GM21786 (cell line): ENCODE measurements at regions not wholly inside any gene's neighbourhood (a gene's known extent, or its start where the extent isn't known, plus 50 kb on each side); places are given as distances from the start of the nearest gene placed in this dataset.

ENCODE experiments used
- ATAC-seq: cut with Tn5 transposase; IDR thresholded peaks from one replicate; pipeline ENCODE4 v1.9.1; 2021; ENCODE audit not compliant: unreplicated experiment

DNA sequence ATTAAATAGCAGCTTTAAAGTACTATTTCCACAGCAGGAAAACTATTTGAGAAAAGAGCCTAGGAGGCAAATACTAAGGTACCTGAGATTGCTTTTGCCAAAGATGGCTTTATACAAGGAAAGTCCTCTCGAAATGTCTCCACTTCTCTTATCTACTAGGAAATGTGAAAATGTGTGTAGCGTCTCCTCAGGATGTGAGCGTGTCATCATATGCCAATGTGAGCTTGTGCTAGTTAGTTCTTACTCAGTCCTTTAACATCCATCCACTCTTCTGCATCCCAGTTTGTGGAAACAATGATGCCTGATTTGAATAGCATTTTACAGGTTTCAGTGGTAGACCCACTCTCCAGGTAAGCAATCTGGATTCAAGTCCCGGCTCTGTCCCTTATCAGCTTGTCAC is 421.0 kb downstream of the DYNC2H1 start:
- no peak for ATAC-seq

DNA sequence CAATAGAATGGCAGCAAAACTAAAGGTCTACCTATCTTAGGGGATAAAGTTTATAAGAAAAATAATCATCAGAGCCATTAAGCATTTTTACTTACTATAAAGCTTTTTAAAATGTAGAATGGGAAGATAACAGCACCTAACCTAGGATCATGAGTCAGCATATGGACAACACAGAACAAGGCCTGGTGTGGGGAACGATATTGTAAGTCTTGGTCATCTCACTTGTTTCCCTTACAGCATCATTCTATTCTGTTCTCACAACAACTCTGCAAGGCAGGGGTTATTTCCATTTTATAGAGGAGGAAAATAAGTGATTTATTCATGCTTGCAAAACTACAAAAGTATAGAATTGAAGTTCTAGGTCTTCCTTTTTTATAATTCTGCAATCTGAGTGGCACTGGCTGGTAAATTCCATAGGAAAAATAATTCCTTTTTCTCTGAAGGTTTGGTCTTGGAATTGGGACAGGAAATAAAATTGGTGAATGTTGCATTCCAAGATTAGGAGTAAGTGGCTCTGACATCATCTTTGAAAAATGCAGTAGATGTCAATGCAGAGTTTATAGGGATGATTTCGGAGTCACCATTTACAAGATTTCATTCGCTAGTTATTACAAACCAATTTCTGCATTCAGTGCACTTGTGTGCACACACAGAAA is 423.0 kb downstream of the DYNC2H1 start:
- ATAC-seq = no peak

DNA sequence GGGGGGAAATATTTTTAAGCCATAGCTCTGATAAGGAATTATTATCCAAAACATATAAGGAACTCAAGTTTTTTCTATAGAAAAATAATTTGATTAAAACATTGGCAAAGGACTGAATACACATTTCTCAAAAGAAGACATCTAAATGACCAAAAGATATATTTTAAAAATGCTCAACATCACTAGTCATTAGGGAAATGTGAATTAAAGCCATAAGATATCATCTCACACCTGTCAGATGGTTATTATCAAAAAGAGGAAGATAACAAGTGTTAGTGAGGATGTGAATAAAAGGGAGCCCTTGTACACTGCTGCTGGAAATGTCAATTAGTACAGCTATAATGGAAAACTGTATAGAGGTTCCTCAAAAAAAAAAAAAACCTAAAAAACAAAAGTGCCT is 425.0 kb downstream of the DYNC2H1 start:
- ATAC-seq = no peak

DNA sequence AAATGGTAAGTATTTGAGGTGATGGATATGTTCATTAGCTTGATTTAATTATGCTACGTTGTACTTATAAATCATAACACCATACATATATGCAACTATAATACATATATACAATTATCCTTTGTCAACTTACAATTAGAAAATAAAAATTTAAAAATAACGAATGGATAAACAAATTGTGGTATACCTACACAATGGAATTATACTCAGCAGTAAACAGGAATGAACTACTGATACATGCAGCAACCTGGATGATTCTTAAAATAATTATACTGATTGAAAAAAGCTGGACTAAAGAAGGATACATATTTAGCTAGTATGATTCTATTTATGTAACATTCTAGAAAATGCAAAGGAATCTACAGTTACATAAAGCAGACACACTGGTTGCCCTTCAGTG is 425.7 kb downstream of the DYNC2H1 start:
- no peak for ATAC-seq

DNA sequence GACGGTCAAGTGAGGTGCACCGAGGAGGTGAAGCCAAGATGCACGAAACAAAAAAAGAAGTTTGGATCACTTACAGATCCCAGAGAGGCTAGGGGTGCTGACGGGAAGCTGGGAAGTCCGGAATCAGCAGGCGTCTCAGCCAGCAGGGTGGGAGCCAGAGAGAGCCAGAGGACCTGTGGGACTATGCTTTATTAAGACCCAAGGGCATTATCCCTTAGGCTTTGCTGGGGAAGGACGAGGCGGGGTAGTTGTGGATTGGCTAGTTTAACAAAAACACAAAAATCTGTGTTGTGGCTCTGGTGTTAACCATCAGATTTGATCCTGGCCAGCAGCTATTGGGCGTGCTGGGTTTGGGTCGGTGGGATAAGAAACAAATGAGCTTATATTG is 427.1 kb downstream of the DYNC2H1 start:
- no peak for ATAC-seq

DNA sequence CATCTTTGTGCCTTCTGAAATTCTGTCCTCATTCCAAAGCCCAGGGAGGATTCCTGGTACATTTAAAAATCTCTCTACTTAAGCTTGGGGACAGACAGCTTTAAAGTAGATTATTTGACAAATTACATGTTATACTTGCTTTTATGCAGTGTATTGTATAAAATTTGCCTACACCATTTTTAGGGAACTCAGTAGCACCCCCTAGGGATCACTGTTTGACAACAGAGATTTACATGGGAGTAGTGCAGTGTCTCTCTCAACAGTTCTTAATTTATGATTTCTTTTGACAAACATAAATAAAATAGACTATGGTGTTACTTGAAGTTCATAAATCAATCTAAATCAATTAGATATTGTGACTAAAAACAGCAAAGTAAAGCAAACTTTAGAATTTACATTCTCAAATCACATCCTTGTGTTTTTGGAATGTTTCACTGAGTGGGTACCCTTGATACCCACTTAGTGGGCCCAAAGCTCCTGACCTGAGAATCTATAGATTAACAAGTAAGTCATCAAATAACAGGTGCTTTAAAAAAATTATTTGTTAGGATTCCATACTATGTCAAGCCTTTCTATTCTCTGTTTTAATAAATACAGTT is 428.8 kb downstream of the DYNC2H1 start:
- ATAC-seq = no peak

DNA sequence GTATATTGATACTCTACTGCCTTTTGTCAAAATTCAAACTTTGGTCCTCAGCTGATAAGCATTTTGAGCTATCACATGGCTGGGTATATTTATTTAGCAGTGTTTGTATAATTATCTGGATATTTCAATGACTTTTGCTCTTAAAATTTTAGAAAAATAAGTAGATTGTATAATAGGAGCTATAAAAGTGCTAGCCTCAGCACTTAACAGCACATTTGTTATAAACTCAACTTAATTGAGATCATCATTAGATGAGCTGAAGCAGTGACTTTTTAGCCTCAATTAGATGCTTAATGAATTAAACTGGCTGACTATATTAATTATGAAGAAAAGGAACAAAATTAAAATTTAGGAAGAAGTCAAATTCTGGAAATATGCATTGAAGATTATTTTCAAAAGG is 429.9 kb downstream of the DYNC2H1 start:
- ATAC-seq = no peak

DNA sequence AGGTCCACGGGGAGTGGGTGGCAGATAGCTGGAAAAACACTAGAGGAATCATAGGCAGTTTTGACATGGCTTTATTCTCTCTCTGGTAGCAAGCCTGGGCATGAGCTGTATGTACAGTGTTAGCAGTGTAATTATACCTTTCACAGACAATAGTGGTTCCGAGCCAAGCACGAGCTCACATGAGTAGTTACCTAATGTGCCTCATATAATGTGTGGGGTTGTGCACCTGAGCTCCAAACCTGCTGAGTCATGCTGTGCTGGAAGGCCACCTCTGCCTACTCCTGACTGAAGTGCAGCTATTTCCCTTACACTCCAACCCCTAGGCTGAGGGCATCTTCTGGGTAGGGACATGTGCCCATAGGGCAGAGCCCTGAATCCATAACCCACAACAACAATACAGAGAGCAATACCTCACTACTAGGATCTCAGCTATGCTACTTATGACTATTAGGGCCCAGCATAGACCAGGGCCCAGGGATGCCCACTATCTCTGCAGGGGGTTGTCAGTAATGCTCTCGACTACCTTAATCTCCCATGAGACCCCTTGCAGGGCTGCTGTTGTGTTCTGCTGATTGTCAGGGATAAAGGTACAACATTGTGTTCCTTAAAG is 432.1 kb downstream of the DYNC2H1 start:
- no peak for ATAC-seq

DNA sequence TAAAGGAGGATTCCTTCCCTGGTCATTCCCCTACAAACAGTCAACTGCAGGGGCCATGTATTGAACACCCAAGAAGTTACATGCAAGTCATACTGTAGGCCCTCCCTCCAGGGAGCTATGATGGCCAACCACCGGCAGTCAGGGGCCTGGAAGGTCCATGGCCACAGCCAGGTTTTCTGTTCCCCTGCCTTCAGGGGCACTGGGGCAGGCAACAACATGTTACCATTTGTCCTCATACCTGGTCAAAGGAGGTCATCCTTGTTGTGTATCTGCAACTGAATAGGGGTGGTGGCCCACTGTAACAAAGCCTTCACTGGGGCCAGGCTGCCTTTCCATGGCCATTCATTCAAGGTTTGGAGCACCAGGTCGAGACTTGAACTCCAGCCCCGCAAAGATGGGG is 433.6 kb downstream of the DYNC2H1 start:
- ATAC-seq = no peak

DNA sequence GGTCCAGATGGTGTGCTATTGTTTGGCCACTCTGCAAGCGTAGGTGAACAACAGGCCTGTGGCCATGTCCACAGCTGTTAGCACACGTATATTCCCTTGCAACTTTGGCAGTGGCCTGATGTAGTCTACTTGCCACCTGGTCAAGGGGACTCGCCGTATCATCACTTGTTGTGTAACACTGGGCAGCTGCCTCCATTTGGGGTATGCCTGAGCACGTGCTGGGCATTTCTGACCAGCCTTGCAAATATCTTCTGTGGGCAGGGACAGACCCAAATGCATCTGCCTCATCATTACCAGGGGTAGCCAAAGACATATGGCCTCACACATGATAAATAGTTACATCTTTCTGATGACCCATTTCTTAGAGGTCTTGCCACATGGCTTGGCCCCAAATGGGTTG is 434.2 kb downstream of the DYNC2H1 start:
- ATAC-seq = no peak

DNA sequence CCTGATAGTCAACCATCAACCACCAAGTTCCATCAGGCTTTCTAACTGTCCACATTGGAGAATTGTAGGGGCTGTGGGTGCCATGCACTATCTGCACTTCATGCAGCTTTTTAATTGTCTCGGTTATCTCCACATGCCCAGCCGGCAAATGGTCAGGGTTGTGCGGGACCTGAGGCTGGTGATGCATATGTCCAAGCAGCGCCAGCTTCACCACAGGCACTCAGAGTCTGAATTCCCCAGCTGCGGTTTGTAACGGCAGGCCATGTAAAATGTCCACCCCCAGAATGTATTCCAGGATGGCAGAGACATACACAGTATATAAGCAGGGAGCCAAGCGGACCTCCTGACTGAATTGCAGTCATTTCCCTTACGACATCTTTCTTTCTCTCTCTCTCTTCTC is 435.6 kb downstream of the DYNC2H1 start:
- no peak for ATAC-seq

DNA sequence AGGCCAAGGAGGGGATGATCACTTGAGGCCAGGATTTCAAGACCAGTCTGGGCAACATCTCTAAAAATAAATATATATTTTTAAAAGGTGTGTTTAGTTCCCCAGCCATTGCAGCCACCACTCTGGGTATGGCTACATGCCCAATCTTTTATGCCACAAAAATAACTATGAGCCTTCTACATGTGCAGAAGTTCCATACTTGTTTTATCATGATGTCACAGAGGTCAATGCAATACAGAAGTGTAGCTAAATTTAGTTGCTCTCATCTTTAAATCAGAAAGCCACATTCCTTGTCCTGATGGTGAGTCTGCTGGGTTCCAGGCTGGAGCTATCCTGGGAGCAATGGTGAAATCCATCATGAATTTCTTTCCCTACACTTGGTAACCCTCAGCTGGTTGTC is 436.3 kb downstream of the DYNC2H1 start:
- ATAC-seq = no peak

DNA sequence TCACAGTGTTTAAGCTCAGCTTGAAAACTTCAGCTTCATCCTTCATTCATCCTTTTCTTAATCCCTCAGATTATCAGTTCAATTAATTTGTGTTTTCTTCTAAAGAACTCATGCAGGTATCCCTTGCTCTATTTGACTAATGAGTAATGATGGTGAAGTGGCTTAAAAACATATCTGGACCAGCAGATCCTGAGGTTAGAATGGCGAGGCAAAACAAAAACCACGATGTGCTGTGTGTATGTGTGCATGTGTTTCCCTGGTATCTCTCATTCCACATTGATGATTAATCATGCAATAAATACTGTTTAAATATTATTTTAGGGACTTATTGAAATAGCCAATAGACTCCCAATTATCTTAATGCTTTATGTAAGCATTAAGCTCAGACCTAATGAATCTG is 437.0 kb downstream of the DYNC2H1 start:
- no peak for ATAC-seq

DNA sequence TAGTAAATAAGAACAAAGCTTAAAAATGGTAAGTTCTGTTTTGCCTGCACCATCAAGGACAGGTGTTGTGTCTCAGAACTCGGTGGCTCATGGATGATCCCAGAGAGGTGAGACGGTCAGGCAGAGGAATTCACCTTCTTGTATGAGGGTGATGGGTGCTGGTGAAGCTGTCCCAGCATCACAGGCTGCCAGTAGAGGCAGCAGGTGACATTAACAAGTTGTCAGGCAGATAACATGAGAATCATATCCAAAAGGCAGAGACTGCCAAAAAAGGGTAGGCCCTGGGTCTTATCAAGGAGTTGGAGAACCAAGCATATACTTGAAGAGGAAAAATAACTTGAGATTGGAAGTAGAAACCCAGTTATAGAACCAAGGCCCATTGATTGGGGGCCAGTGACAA is 437.8 kb downstream of the DYNC2H1 start:
- ATAC-seq = no peak

DNA sequence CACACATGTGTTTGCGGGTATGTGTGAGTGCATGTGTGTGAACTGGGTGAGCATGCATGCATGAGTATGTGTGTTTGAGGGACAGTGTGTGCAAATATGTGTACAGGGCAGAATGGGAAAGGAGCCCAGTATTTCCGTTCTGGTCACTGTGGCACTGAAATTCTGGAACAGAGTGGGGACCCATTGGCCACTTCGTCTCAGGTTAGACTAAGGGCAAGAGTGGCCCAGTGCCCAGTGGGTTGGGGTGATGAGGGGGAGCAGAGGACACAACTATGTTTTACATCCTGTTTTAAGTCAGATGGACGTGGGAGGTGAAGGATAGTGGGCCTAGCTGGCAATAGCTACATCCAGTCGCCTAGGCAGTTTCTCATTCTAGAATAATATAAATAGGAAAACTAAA is 438.5 kb downstream of the DYNC2H1 start:
- no peak for ATAC-seq

DNA sequence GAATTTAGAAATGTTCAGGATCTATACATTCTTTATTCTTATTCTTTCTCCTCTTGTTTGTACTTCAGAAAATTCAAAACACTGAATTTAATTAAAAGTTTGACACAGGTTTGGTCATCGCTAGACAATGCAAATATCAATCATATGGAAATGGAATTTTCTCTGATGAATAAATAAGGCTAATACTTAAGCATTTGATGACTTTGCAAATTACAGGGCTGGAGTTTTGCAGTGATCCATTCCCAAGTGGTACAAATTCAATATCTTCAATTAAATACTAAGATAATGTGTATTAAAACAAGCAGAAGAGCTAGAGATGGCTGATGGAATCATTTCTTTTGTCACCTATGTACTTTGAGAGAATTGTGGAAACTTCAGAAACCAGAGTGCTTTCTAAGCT is 439.6 kb downstream of the DYNC2H1 start:
- ATAC-seq = no peak

DNA sequence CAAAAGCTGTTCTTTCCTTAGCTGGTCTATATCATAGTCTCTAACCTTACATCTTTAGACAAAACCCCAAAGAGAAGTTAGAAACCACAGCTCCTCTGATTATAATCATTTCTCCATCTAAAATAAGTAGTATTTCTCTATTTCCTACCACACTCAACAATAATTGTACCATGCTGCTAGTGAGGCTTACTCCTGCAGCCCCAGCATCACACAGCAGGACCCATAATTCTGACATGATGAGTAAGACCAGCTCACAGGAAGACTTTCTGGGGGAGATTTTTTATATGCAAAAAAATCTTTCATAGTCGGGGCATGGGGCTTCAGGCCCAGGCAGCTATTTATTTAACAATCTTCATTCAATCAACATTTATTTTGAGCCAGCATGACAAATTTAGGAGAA is 441.6 kb downstream of the DYNC2H1 start:
- ATAC-seq = no peak

DNA sequence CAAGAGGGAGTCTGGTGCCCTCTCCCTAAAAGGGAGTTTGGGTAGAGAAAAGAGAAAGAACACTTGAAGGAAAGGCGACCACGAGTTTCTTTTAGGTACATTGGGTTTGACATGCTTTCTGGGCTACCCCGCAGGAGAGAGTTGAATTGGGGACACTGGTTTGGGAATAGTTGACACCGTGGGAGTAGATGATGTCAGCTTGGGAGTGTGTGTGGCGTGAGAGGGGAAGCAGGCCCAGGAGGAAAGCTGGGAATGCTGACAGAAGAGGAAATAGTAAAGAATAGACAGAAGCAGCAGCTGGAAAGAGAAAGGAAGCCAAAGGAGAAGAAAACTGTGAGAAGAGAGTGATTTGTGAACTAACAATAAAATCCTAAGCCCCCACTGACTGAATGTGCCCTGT is 442.9 kb downstream of the DYNC2H1 start:
- ATAC-seq = no peak

DNA sequence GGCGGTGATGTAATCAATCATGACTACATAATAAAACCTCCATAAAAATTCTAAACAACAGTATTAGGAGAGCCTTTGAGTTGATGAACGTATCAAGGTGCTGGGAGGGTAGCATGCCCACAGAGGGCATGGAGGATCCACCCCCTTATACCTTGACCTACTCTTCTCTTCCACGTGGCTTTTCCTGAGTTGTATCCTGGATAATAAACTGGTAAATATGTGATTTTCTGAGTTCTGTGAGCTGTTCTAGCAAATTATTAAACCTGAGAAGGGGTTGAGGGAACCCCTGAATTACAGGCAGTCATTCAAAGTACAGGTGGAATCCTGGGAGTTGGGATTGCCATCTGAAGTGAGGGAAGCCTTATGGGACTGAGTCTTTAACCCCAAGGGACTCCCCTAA is 446.9 kb downstream of the DYNC2H1 start:
- ATAC-seq = no peak

DNA sequence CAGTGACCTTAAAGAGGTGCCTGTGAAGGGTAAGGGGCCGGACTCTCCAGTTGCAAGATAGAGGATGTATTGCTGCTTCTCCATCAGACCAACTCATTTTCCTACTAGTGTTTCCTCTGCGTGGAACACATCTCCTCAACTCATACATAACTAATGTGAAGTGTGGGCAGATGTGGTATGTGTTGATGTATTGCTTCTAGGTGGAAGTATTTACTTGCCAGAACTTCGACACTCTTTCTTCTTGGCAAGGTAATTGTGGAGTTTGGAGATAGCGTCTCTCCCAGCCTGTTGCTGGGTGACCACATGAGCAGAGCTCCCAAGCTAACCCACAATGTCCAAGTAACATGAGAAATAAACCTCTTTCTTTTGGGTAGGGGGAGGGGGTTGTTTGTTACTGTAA is 456.9 kb downstream of the DYNC2H1 start:
- no peak for ATAC-seq

DNA sequence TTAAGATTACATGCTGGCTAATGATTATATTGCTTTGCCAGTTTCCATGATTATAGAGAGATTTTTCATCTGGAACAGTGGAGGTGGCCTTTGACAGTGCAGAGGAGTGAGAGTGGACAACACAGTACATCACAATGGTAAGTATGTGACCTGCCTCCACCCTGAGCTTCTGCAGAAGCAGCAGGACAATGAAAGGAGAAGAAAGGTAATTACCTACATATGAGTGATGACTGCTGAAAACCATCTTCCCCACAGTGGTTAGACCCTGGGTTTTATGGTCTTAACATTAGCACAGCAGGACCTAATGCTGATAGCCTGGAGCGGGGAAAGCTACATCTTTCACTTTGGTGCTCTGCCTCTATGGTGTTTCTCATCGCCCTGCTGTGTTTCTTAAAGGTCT is 454.7 kb upstream of the DDI1 start:
- ATAC-seq = no peak

DNA sequence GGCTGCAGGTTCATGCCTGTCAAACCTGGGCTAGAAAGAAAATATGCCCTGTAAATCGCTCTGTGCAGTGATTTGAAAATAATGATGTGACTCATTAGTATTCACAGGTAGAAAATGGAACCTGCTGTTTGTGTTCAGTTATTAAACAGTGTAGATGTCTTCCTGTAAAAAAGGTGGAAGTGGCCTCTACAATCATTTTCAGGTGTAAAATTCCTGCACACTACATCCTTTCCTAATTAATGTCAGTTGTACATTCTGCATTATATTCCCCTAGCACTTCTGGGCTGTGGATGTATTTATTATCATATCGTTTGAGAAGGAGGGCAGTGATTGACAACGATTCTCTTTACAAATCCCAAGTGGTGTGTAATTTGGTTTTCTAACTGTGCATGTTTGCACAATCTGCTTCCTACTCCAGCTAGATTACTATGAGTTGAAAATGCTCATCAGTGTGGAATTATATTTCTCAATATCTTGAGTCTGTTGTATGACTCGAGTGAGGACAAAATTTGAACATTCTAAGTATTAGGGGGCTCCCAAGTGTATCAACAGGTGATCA is 454.0 kb upstream of the DDI1 start:
- no peak for ATAC-seq

DNA sequence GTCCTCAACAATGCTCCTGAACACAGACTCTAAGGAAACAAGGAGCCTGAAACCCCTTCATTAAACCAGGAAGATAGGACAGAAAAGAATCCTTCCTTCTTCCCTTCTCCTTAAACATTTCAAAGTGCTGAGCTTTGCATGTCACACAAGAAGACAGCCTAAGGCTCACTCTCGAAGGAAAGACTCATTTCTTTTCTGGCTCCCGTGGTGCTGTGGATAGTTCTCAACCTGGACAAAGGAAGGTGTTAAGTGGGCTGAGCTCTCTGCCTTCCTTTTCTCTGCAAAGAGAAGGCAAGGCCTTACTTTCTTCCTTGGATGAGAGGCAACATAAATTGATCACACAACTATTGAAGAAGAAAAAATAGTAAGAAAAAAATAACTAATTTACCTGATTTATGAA is 452.4 kb upstream of the DDI1 start:
- no peak for ATAC-seq
